ENCODE measurements at regions not wholly inside any gene's neighbourhood (a gene's known extent, or its start where the extent isn't known, plus 50 kb on each side); places are given as distances from the start of the nearest gene placed in this dataset.

DNA sequence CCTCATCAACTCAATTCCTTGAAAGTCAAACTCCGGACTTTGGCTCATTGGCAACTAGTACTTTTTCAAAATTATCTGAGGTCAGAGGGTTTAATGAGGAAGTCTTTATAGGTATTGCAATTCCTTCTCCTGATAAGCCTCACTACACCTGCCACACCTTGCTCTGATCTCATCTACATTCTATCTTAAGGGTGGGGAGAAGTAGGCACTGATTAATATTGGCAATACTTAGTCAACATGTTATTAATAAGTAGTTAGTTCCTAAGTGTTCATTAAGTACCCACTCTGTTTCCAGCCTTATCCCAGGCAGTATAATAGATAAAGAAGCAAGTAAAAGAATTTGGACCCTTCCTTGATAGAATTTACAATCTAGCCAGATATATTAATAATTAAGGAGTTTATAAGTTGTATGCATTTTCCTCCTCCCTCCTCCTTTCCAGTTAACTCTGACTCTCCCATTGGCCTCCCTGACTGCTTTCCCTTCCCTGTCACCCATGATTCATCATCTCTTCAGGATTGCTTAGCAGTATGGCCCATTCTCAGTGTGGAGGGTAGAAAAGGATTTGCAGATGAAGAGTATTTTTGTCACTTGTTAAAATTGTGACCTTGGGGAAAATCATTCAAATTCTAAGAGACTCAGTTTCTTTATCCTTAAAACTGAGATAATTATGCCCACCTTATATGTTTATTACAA is 231.0 kb upstream of the ATP2B1 start:
- TF ChIP-seq CTCF (IDR thresholded peaks at IDR 0.05) = no peak
- no peak for TF ChIP-seq POLR2AphosphoS5 (IDR thresholded peaks at IDR 0.05)
- no peak for TF ChIP-seq POLR2A (IDR thresholded peaks at IDR 0.05)

Data from gastroesophageal sphincter (tissue), 3 donors.